ENCODE measurements at regions not wholly inside any gene's neighbourhood (a gene's known extent, or its start where the extent isn't known, plus 50 kb on each side); places are given as distances from the start of the nearest gene placed in this dataset.

DNA sequence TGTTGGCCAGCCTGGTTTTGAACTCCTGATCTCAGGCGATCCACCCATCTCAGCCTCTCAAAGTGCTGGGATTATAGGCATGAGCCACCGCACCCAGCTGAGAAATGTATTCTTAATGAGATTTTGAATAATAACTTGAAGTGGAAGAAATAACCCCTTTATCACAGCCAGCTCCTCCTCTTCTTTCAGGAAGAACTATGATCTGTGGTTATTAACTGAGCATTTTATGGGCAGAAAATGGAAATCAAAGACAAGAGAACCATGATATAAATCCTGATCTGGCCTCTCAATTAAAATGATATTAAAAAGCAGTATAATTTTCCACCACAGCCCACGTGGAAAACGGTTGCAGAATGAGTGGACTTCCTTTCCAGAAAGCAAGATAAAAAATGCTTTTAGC lies 206.6 kb downstream of the PRELID2 start:
- TF ChIP-seq, protein P1, sequence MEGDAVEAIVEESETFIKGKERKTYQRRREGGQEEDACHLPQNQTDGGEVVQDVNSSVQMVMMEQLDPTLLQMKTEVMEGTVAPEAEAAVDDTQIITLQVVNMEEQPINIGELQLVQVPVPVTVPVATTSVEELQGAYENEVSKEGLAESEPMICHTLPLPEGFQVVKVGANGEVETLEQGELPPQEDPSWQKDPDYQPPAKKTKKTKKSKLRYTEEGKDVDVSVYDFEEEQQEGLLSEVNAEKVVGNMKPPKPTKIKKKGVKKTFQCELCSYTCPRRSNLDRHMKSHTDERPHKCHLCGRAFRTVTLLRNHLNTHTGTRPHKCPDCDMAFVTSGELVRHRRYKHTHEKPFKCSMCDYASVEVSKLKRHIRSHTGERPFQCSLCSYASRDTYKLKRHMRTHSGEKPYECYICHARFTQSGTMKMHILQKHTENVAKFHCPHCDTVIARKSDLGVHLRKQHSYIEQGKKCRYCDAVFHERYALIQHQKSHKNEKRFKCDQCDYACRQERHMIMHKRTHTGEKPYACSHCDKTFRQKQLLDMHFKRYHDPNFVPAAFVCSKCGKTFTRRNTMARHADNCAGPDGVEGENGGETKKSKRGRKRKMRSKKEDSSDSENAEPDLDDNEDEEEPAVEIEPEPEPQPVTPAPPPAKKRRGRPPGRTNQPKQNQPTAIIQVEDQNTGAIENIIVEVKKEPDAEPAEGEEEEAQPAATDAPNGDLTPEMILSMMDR (conservative IDR thresholded peaks at IDR 0.05; ENCODE audit: low read length) = no peak
- no peak for TF ChIP-seq EZH2phosphoT487 (IDR thresholded peaks at IDR 0.05; ENCODE audit: borderline replicate concordance)
